SK-N-SH (cell line): ENCODE measurements at regions not wholly inside any gene's neighbourhood (a gene's known extent, or its start where the extent isn't known, plus 50 kb on each side); places are given as distances from the start of the nearest gene placed in this dataset.

ENCODE experiments used
- CTCF ChIP-seq: fragments of 200-600 bp; sonication (generic); IDR thresholded peaks from 2 replicates; pipeline ENCODE4 v1.6.1; 2017; ENCODE audit warnings: antibody characterized with exemption, mild to moderate bottlenecking, moderate library complexity
- EP300 ChIP-seq, 2 experiments: IDR thresholded peaks; 2 replicates each; pipeline versions ENCODE4 v1.4.0 to v1.6.1; 2012; ENCODE audit warnings: borderline replicate concordance in 1 of 2, low read depth in 1 of 2, low read length in 1 of 2
- JUND ChIP-seq: IDR thresholded peaks from 2 replicates; pipeline ENCODE4 v1.4.0; 2012
- NRF1 ChIP-seq: IDR thresholded peaks from 2 replicates; pipeline ENCODE4 v1.6.1; 2012; ENCODE audit warnings: low read depth, mild to moderate bottlenecking, low read length
- POLR2AphosphoS5 ChIP-seq: IDR thresholded peaks from 2 replicates; pipeline ENCODE4 v1.6.1; 2012; ENCODE audit warnings: low read depth, low read length
- RFX5 ChIP-seq: IDR thresholded peaks from 2 replicates; pipeline ENCODE4 v1.6.1; 2012; ENCODE audit warnings: mild to moderate bottlenecking, improper control_type of control experiment, low read length
- RXRA ChIP-seq: IDR thresholded peaks from 2 replicates; pipeline ENCODE4 v1.4.0; 2012; ENCODE audit warnings: low read depth, mild to moderate bottlenecking, borderline replicate concordance
- SMC3 ChIP-seq: IDR thresholded peaks from 2 replicates; pipeline ENCODE4 v1.6.1; 2012; ENCODE audit warnings: low read depth, low read length, improper control_type of control experiment
- TAF1 ChIP-seq: IDR thresholded peaks from 2 replicates; pipeline ENCODE4 v1.6.1; 2012; ENCODE audit warnings: low read depth, mild to moderate bottlenecking, low read length, moderate library complexity, borderline replicate concordance
- TCF12 ChIP-seq: IDR thresholded peaks from 2 replicates; pipeline ENCODE4 v1.4.0; 2012
- YY1 ChIP-seq: IDR thresholded peaks from 2 replicates; pipeline ENCODE4 v1.4.0; 2012; ENCODE audit warnings: low read depth, mild to moderate bottlenecking
- ZBTB33 ChIP-seq: IDR thresholded peaks from 2 replicates; pipeline ENCODE4 v1.4.0; 2012; ENCODE audit warnings: low read depth, borderline replicate concordance
- TF ChIP-seq, protein P1 (sequence below): IDR thresholded peaks from 2 replicates; pipeline ENCODE4; 2012
- TF ChIP-seq, protein P2 (sequence below): IDR thresholded peaks from 2 replicates; pipeline ENCODE4 v1.4.0; 2012; ENCODE audit warnings: low read depth

DNA sequence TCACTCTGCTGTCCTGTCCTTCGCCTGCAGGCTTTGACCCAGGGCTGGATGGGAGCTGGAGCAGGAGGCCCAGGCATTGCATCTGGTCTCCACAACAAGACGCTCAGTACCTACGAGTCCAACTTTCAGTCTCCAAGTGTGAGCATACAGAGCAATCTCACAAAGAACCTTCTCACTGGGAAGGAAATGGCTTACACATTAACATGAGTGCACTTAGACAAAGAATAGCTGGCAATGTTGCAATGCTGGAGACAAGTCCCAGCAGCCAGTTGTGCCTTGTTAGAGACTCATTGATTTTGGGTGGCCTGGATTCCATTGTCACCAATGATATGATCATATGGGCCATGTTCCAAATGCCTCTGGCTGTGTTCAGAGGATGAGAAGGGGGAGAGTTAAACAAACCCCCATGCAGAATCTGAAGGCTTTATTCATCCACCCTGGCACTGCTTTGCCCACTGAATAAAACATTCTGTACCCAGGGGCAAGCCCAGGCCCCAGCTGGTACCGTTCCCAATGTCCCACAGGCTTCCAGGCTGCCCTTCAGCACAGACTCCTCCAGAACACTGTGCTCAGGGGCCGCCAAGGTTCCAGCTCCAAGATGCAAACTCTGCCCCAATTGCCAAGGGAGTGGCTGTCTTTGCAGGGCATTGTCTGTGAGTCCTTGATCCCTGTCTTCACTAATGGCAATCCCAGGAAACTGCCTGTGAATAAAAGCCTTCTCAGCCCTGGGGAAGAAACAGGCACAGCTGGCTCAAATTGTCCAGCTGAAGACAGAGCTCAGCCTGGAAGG, 185.5 kb downstream of the HSD17B3 start:
- TF ChIP-seq CTCF (no peak), POLR2AphosphoS5 (no peak), TCF12 (no peak), RFX5 (no peak), JUND (no peak), TAF1 (no peak), NRF1 (no peak), ZBTB33 (no peak), SMC3 (no peak), YY1 (no peak), RXRA (no peak), EP300 (IDR thresholded peaks at IDR 0.05; ENCODE audit: borderline replicate concordance in 1 of 2, low read depth in 1 of 2, low read length in 1 of 2) (no peak)
- TF ChIP-seq, protein P1, sequence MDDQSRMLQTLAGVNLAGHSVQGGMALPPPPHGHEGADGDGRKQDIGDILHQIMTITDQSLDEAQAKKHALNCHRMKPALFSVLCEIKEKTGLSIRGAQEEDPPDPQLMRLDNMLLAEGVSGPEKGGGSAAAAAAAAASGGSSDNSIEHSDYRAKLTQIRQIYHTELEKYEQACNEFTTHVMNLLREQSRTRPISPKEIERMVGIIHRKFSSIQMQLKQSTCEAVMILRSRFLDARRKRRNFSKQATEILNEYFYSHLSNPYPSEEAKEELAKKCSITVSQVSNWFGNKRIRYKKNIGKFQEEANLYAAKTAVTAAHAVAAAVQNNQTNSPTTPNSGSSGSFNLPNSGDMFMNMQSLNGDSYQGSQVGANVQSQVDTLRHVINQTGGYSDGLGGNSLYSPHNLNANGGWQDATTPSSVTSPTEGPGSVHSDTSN = no peak
- TF ChIP-seq, protein P2, sequence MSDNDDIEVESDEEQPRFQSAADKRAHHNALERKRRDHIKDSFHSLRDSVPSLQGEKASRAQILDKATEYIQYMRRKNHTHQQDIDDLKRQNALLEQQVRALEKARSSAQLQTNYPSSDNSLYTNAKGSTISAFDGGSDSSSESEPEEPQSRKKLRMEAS = no peak
